ENCODE measurements at regions not wholly inside any gene's neighbourhood (a gene's known extent, or its start where the extent isn't known, plus 50 kb on each side); places are given as distances from the start of the nearest gene placed in this dataset.
"Not testable (repeated sequence)": the region's sequence is repeated elsewhere in the genome, so short reads cannot be mapped to it uniquely, and the experiment has no call there.

GRCh38 chr7:33797512-33797911, 107.8 kb upstream of the BMPER start:
- TF ChIP-seq RAD21 (CRISPR knock-in tag; IDR thresholded peaks at IDR 0.05); SIN3A (IDR thresholded peaks at IDR 0.05; ENCODE audit: borderline replicate concordance, low read depth, low read length); WIZ (CRISPR knock-in tag; IDR thresholded peaks at IDR 0.05); MAX (IDR thresholded peaks at IDR 0.05); ATF3 (CRISPR knock-in tag; IDR thresholded peaks at IDR 0.05); CREB1 (IDR thresholded peaks at IDR 0.05); CREB1 (CRISPR knock-in tag; IDR thresholded peaks at IDR 0.05); ZNF530 (CRISPR knock-in tag; IDR thresholded peaks at IDR 0.05; ENCODE audit: low read depth); SPEN (CRISPR knock-in tag; IDR thresholded peaks at IDR 0.05; ENCODE audit: low read depth); ZNF121 (CRISPR knock-in tag; IDR thresholded peaks at IDR 0.05); TCF7 (IDR thresholded peaks at IDR 0.05; ENCODE audit: low read depth); EP300 (IDR thresholded peaks at IDR 0.05; ENCODE audit: low read depth in 2 of 2, low read length in 2 of 2); EP300 (CRISPR knock-in tag; IDR thresholded peaks at IDR 0.05; ENCODE audit: borderline replicate concordance); SOX6 (IDR thresholded peaks at IDR 0.05); SOX6 (CRISPR knock-in tag; IDR thresholded peaks at IDR 0.05): not testable (repeated sequence)

Data from HepG2 (cell line).